MM.1S (cell line): ENCODE measurements at regions not wholly inside any gene's neighbourhood (a gene's known extent, or its start where the extent isn't known, plus 50 kb on each side); places are given as distances from the start of the nearest gene placed in this dataset.

Experiments
- DNase-seq: peaks from one replicate; pipeline ENCODE4 v3.0.0-alpha.2; 2015
- H2AFZ ChIP-seq: fragments of 300-600 bp; sonication (generic); 2 replicates; pipeline ENCODE4 v1.6.0; 2016; ENCODE audit warnings: antibody characterized with exemption, low read length
- H3F3A ChIP-seq: fragments of 300-600 bp; sonication (generic); 2 replicates; pipeline ENCODE4 v1.6.1; 2016; ENCODE audit warnings: mild to moderate bottlenecking, antibody characterized with exemption, low read length, moderate library complexity, mixed read lengths; ENCODE audit not compliant: insufficient read depth
- H3K27ac ChIP-seq: fragments of 300-600 bp; sonication (generic); 2 replicates; pipeline ENCODE4 v1.5.1; 2016; ENCODE audit warnings: mild to moderate bottlenecking, low read length
- H3K27me3 ChIP-seq: fragments of 300-600 bp; sonication (generic); replicated peaks from 2 replicates; pipeline ENCODE4 v1.6.0; 2016; ENCODE audit warnings: low read length; ENCODE audit not compliant: insufficient read depth
- H3K36me3 ChIP-seq: fragments of 300-600 bp; sonication (generic); replicated peaks from 2 replicates; pipeline ENCODE4 v1.6.1; 2016; ENCODE audit warnings: mild to moderate bottlenecking, low read length, mixed read lengths; ENCODE audit not compliant: insufficient read depth
- H3K4me1 ChIP-seq: fragments of 300-600 bp; sonication (generic); 2 replicates; pipeline ENCODE4 v1.6.1; 2016; ENCODE audit warnings: low read length, mixed read lengths
- H3K4me2 ChIP-seq: fragments of 300-600 bp; sonication (generic); 2 replicates; pipeline ENCODE4 v1.6.0; 2016; ENCODE audit warnings: low read depth, low read length
- H3K4me3 ChIP-seq: fragments of 300-600 bp; sonication (generic); 2 replicates; pipeline ENCODE4 v1.5.1; 2016; ENCODE audit warnings: low read length, mixed read lengths
- H3K79me2 ChIP-seq: fragments of 300-600 bp; sonication (generic); 2 replicates; pipeline ENCODE4 v1.6.1; 2016; ENCODE audit warnings: mixed run types, low read length, mixed read lengths
- H3K9ac ChIP-seq: fragments of 300-600 bp; sonication (generic); 2 replicates; pipeline ENCODE4 v1.6.1; 2016; ENCODE audit warnings: low read length, mixed read lengths
- H3K9me2 ChIP-seq: fragments of 300-600 bp; sonication (generic); replicated peaks from 2 replicates; pipeline ENCODE4 v1.6.1; 2016; ENCODE audit warnings: mild to moderate bottlenecking, low read length, mixed read lengths; ENCODE audit not compliant: insufficient read depth
- H3K9me3 ChIP-seq: fragments of 300-600 bp; sonication (generic); replicated peaks from 2 replicates; pipeline ENCODE4 v1.6.1; 2016; ENCODE audit warnings: mild to moderate bottlenecking, low read length, mixed read lengths; ENCODE audit not compliant: insufficient read depth
- H4K20me1 ChIP-seq: fragments of 300-600 bp; sonication (generic); 2 replicates; pipeline ENCODE4 v1.6.1; 2016; ENCODE audit warnings: mild to moderate bottlenecking, low read length, moderate library complexity, mixed read lengths; ENCODE audit not compliant: insufficient read depth
- CTCF ChIP-seq: fragments of 300-600 bp; sonication (generic); IDR thresholded peaks from 2 replicates; pipeline ENCODE4 v1.5.1; 2016; ENCODE audit warnings: antibody characterized with exemption, low read length, mixed read lengths
- EZH2 ChIP-seq: fragments of 300-600 bp; sonication (generic); optimal IDR thresholded peaks from 2 replicates; pipeline ENCODE3; 2017; ENCODE audit warnings: low read depth, mild to moderate bottlenecking, antibody characterized with exemption, low read length, mixed read lengths
- EZH2phosphoT487 ChIP-seq: fragments of 300-600 bp; sonication (generic); IDR thresholded peaks from 2 replicates; pipeline ENCODE4 v1.6.1; 2018; ENCODE audit warnings: antibody characterized with exemption, low read length

DNA sequence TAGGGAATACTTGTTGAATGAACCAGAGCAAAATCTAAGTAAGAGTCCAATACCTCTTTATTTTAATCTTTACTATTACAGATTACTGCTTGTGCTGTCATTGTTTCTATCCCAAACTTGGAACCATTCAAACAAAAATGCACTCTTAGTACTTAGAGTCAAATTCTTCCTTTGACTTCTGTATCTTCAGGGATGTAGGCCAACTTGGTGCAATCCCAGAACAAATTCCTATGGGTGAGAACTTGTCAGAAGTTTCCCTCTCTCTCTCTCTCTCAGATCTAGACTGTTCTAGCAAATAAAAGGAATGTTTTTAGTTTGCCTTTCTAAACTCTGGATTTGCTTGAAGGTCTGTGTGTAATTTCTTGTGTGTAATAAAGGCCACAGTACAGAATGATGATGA is 329.0 kb upstream of the TMTC4 start:
- no peak for TF ChIP-seq CTCF
- no peak overlapping the region for H3K4me3 ChIP-seq
- no peak overlapping the region for H2AFZ ChIP-seq
- H3K9me2 ChIP-seq = no peaks in the 10 kb centered on the region
- no peaks in the 10 kb centered on the region for H3K9me3 ChIP-seq
- no peaks in the 10 kb centered on the region for H3F3A ChIP-seq
- H3K9ac ChIP-seq = no peak overlapping the region
- DNase-seq = no peak
- no peak overlapping the region for H3K4me2 ChIP-seq
- no peaks in the 10 kb centered on the region for H3K36me3 ChIP-seq
- no peaks in the 10 kb centered on the region for H3K27me3 ChIP-seq
- no peaks in the 10 kb centered on the region for H4K20me1 ChIP-seq
- no peaks in the 10 kb centered on the region for H3K4me1 ChIP-seq
- no peaks in the 10 kb centered on the region for H3K79me2 ChIP-seq
- no peak overlapping the region for H3K27ac ChIP-seq

DNA sequence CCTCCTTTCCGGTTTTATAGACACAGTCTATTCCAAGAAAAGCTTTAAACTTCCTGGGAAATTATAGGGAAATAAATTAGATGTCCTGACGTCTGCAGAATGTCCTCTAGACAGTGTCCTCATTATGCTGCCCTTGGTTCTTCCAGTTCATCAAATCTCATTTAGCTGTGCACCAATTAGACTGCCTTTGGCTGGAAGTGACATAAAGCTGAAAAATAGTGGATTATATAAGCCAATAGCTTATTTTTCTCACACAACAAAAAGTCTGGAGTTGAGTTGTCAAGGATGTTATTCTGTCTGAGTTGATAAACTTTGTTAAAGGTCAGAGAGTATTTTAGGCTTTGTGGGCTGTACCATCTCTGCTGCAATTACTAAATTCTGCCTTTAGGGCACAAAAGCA is 314.8 kb upstream of the TMTC4 start:
- no peaks in the 10 kb centered on the region for H4K20me1 ChIP-seq
- no peak overlapping the region for H3K27ac ChIP-seq
- no peaks in the 10 kb centered on the region for H3K27me3 ChIP-seq
- no peak overlapping the region for H2AFZ ChIP-seq
- H3F3A ChIP-seq = no peaks in the 10 kb centered on the region
- no peaks in the 10 kb centered on the region for H3K9me2 ChIP-seq
- no peak for TF ChIP-seq EZH2phosphoT487
- H3K9ac ChIP-seq = no peak overlapping the region
- no peak overlapping the region for H3K4me3 ChIP-seq
- no peaks in the 10 kb centered on the region for H3K9me3 ChIP-seq
- no peak for DNase-seq
- H3K4me2 ChIP-seq = no peak overlapping the region
- no peaks in the 10 kb centered on the region for H3K36me3 ChIP-seq
- no peaks in the 10 kb centered on the region for H3K79me2 ChIP-seq
- H3K4me1 ChIP-seq = no peaks in the 10 kb centered on the region

DNA sequence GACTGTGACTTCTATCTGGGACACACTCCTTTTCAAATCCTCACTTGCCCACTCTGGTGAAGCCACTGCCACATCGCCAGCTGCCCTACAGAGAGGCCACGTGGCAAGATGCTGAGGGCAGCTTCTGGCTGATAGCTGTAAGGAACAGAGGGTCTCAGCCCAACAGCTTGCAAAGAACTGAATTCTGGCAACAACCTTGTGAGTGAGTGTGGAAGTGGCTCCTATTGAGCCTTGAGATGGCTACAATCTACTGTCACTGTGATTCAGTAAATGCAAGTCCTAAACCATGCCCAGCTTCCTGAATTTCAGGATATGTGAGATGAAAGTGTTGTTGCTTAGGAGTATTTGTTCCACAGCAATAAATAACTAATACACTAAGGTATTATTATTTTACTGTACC is 314.3 kb upstream of the TMTC4 start:
- no peak overlapping the region for H3K9ac ChIP-seq
- TF ChIP-seq EZH2phosphoT487 (no peak), CTCF (no peak), EZH2 (no peak)
- H3K4me1 ChIP-seq = no peaks in the 10 kb centered on the region

DNA sequence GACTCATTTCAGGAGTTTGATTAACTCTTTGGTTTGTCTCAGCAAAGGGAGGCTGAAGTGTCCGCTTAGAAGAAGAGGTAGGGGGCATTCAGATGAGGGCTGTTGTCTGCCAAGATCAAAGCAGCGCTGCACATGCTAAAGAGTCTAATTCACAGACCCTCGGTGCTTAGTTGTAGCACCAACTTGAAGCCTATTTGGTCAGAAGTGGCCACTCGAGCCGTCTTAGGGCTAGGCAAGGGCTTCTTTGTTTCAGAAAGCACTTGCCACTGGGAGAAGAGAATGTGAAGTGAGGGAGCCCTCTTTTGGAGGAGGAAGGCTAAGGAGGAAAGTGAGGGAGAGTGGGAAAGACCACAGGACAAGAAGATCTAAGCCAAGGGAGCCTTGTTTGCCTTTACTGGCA is 313.4 kb upstream of the TMTC4 start:
- Histone ChIP-seq H3K27ac (no peak overlapping the region), H3K79me2 (no peaks in the 10 kb centered on the region), H3K4me3 (no peak overlapping the region), H3K36me3 (no peaks in the 10 kb centered on the region), H3K27me3 (no peaks in the 10 kb centered on the region), H3F3A (no peaks in the 10 kb centered on the region), H3K9ac (no peak overlapping the region), H3K4me1 (no peaks in the 10 kb centered on the region), H3K4me2 (no peak overlapping the region), H2AFZ (no peak overlapping the region), H3K9me3 (no peaks in the 10 kb centered on the region), H3K9me2 (no peaks in the 10 kb centered on the region), H4K20me1 (no peaks in the 10 kb centered on the region)
- TF ChIP-seq CTCF = 0 out of 2 replicates have a peak, but pooled peaks have one; percentile 10
- no peak for TF ChIP-seq EZH2phosphoT487
- no peak for DNase-seq

More for the DNA sequence above, 314.3 kb upstream of the TMTC4 start:
- Histone ChIP-seq H3K9me3 (no peaks in the 10 kb centered on the region), H3K4me2 (no peak overlapping the region), H2AFZ (no peak overlapping the region), H3K4me3 (no peak overlapping the region), H3K27ac (no peak overlapping the region), H3K27me3 (no peaks in the 10 kb centered on the region), H3K79me2 (no peaks in the 10 kb centered on the region), H3K36me3 (no peaks in the 10 kb centered on the region), H3F3A (no peaks in the 10 kb centered on the region), H3K9me2 (no peaks in the 10 kb centered on the region), H4K20me1 (no peaks in the 10 kb centered on the region)
- no peak for DNase-seq
